ENCODE measurements at regions not wholly inside any gene's neighbourhood (a gene's known extent, or its start where the extent isn't known, plus 50 kb on each side); places are given as distances from the start of the nearest gene placed in this dataset.

DNA sequence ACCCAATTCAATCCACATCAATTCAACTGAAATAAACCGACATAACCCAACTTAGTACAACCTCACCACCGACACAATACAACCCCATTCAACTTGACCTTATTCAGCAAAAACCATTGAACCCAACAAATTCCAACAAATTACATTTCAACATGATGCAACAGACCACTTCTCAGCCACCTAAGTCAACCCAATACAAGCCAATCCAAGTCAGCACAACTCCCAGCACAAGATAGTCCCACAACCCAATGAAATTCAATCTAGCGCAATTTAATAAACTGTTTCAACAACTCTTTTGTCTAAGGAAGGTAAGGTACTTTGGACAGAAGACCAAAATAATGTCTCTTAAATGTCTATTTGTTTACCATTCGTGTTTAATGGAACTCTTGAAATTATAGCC is 226.0 kb downstream of the MIAT start:
- Mint-ChIP-seq H3K36me3 (no peaks in the 10 kb centered on the region), H3K4me3 (no peak overlapping the region), H3K9me3 (peaks cover 4% of the 10 kb centered on the region), H3K4me1 (peaks cover 15% of the 10 kb centered on the region), H3K27ac (no peak overlapping the region), H3K27me3 (ENCODE audit: low read depth) (no peaks in the 10 kb centered on the region)
- TF ChIP-seq, protein P1, sequence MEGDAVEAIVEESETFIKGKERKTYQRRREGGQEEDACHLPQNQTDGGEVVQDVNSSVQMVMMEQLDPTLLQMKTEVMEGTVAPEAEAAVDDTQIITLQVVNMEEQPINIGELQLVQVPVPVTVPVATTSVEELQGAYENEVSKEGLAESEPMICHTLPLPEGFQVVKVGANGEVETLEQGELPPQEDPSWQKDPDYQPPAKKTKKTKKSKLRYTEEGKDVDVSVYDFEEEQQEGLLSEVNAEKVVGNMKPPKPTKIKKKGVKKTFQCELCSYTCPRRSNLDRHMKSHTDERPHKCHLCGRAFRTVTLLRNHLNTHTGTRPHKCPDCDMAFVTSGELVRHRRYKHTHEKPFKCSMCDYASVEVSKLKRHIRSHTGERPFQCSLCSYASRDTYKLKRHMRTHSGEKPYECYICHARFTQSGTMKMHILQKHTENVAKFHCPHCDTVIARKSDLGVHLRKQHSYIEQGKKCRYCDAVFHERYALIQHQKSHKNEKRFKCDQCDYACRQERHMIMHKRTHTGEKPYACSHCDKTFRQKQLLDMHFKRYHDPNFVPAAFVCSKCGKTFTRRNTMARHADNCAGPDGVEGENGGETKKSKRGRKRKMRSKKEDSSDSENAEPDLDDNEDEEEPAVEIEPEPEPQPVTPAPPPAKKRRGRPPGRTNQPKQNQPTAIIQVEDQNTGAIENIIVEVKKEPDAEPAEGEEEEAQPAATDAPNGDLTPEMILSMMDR (IDR thresholded peaks at IDR 0.05; ENCODE audit: unreplicated experiment): no peak
- DNase-seq (ENCODE audit: low spot score in 2 of 2, unreplicated experiment in 2 of 2): no peak

GRCh38 chr22:26884921-26885320 is 227.5 kb downstream of the MIAT start:
- TF ChIP-seq, protein P1 (IDR thresholded peaks at IDR 0.05; ENCODE audit: unreplicated experiment): no peak
- Mint-ChIP-seq H3K36me3 (no peaks in the 10 kb centered on the region), H3K4me3 (no peak overlapping the region), H3K4me1 (peaks cover 21% of the 10 kb centered on the region), H3K27ac (no peak overlapping the region), H3K9me3 (peaks cover 4% of the 10 kb centered on the region), H3K27me3 (ENCODE audit: low read depth) (no peaks in the 10 kb centered on the region)
- no peak for DNase-seq (ENCODE audit: low spot score in 2 of 2, unreplicated experiment in 2 of 2)

GRCh38 chr22:26885441-26886261 is 228.3 kb downstream of the MIAT start:
- H3K9me3 Mint-ChIP-seq: peaks cover 4% of the 10 kb centered on the region
- peaks cover 22% of the 10 kb centered on the region for H3K4me1 Mint-ChIP-seq
- H3K27ac Mint-ChIP-seq: peak overlapping the region; percentile 34
- H3K36me3 Mint-ChIP-seq: no peaks in the 10 kb centered on the region
- TF ChIP-seq, protein P1 (IDR thresholded peaks at IDR 0.05; ENCODE audit: unreplicated experiment): no peak
- DNase-seq (ENCODE audit: low spot score in 2 of 2, unreplicated experiment in 2 of 2): no peak
- H3K4me3 Mint-ChIP-seq: no peak overlapping the region
- no peaks in the 10 kb centered on the region for H3K27me3 Mint-ChIP-seq (ENCODE audit: low read depth)

GRCh38 chr22:26887456-26887855 is 230.1 kb downstream of the MIAT start:
- no peak for DNase-seq (ENCODE audit: low spot score in 2 of 2, unreplicated experiment in 2 of 2)
- Mint-ChIP-seq H3K4me1 (peaks cover 32% of the 10 kb centered on the region), H3K36me3 (no peaks in the 10 kb centered on the region), H3K4me3 (no peak overlapping the region), H3K27me3 (ENCODE audit: low read depth) (peaks cover 1% of the 10 kb centered on the region), H3K9me3 (peaks cover 4% of the 10 kb centered on the region), H3K27ac (peak overlapping the region; percentile 68)
- TF ChIP-seq, protein P1 (IDR thresholded peaks at IDR 0.05; ENCODE audit: unreplicated experiment): no peak

GRCh38 chr22:26887916-26888315 is 230.5 kb downstream of the MIAT start:
- peak overlapping the region; percentile 68 for H3K27ac Mint-ChIP-seq
- DNase-seq (ENCODE audit: low spot score in 2 of 2, unreplicated experiment in 2 of 2): no peak
- no peaks in the 10 kb centered on the region for H3K36me3 Mint-ChIP-seq
- peaks cover 36% of the 10 kb centered on the region for H3K4me1 Mint-ChIP-seq
- peaks cover 1% of the 10 kb centered on the region for H3K27me3 Mint-ChIP-seq (ENCODE audit: low read depth)
- TF ChIP-seq, protein P1 (IDR thresholded peaks at IDR 0.05; ENCODE audit: unreplicated experiment): no peak
- H3K9me3 Mint-ChIP-seq: peaks cover 4% of the 10 kb centered on the region
- no peak overlapping the region for H3K4me3 Mint-ChIP-seq
